Natural killer cell (primary cell): ENCODE measurements at regions not wholly inside any gene's neighbourhood (a gene's known extent, or its start where the extent isn't known, plus 50 kb on each side); places are given as distances from the start of the nearest gene placed in this dataset.

ENCODE experiments used
- ATAC-seq, 3 donors: fragments of 150-1000 bp in 2 of 3; fragments of 200-7000 bp in 1 of 3; cut with Tn5 transposase; 1 replicate in 1 of 3; 2 replicates in 2 of 3; pipeline ENCODE4 v1.10.0; 2021; ENCODE audit warnings: mild to moderate bottlenecking in 2 of 3, moderate library complexity in 2 of 3
- DNase-seq, 2 donors: peaks; one replicate each; pipeline versions ENCODE4 v3.0.0 to v3.0.0-alpha.2; 2013 to 2021; ENCODE audit warnings: mixed read lengths in 1 of 2
- H3K27ac ChIP-seq: one replicate; pipeline ENCODE4 v1.5.1; 2013; ENCODE audit warnings: mild to moderate bottlenecking, low read length
- H3K27me3 ChIP-seq: one replicate; pipeline ENCODE4 v1.6.1; 2013; ENCODE audit warnings: low read length; ENCODE audit not compliant: control insufficient read depth, insufficient read depth
- H3K36me3 ChIP-seq: one replicate; pipeline ENCODE4 v1.6.1; 2013; ENCODE audit warnings: low read length; ENCODE audit not compliant: control insufficient read depth, insufficient read depth
- H3K4me1 ChIP-seq: one replicate; pipeline ENCODE4 v1.6.1; 2013; ENCODE audit warnings: low read length; ENCODE audit not compliant: control insufficient read depth, insufficient read depth
- H3K4me3 ChIP-seq: one replicate; pipeline ENCODE4 v1.5.1; 2013; ENCODE audit warnings: low read length
- H3K9me3 ChIP-seq: one replicate; pipeline ENCODE4 v1.6.1; 2013; ENCODE audit warnings: low read length; ENCODE audit not compliant: control insufficient read depth, insufficient read depth
- H3K27ac Mint-ChIP-seq, 2 donors: one replicate each; pipeline ENCODE4 v1.8.0; 2022; ENCODE audit warnings: mild to moderate bottlenecking in 2 of 2, mixed read lengths in 2 of 2, moderate library complexity in 1 of 2
- H3K27me3 Mint-ChIP-seq, 2 donors: one replicate each; pipeline ENCODE4 v1.8.0; 2022; ENCODE audit warnings: low read depth in 2 of 2, mixed read lengths in 2 of 2
- H3K36me3 Mint-ChIP-seq: one replicate; pipeline ENCODE4 v1.8.0; 2022; ENCODE audit warnings: mixed read lengths
- H3K4me1 Mint-ChIP-seq, 2 donors: one replicate each; pipeline ENCODE4 v1.8.0; 2022; ENCODE audit warnings: mixed read lengths in 2 of 2
- H3K4me3 Mint-ChIP-seq: one replicate; pipeline ENCODE4 v1.8.0; 2022; ENCODE audit warnings: mild to moderate bottlenecking, moderate library complexity, mixed read lengths
- H3K9me3 Mint-ChIP-seq, 2 donors: one replicate each; pipeline ENCODE4 v1.8.0; 2022; ENCODE audit warnings: mixed read lengths in 2 of 2
- CTCF ChIP-seq: fragments of 200-600 bp; IDR thresholded peaks from one replicate; pipeline ENCODE4 v1.8.0; 2022; ENCODE audit warnings: antibody characterized with exemption
- WGBS: methylation state at CpG from one replicate; pipeline ENCODE4 v1.1.7; 2013; ENCODE audit warnings: missing lambda C conversion rate; ENCODE audit not compliant: insufficient coverage; 5-methylcytosine and 5-hydroxymethylcytosine counted together
- intact Hi-C: fragments of 100-400 bp; cut with micrococcal nuclease; formaldehyde crosslinking; loops from one replicate; pipeline ENCODE4 v1.14.2; 2022

GRCh38 chr6:106825156-106825555, 149.4 kb downstream of the CD24 start:
- no peak for TF ChIP-seq CTCF
- no peak for ATAC-seq
- 100% methylated on average over 2 of the region's 2 CpGs for WGBS
- H3K4me3 Mint-ChIP-seq = no peak overlapping the region
- no peak overlapping the region for H3K27ac Mint-ChIP-seq
- H3K27me3 Mint-ChIP-seq = peaks cover 0 to 11% of the 10 kb centered on the region in 2 donors
- H3K9me3 Mint-ChIP-seq = peaks cover 0 to 2% of the 10 kb centered on the region in 2 donors
- no peak for DNase-seq
- Histone ChIP-seq H3K4me1 (no peaks in the 10 kb centered on the region), H3K4me3 (no peak overlapping the region), H3K27ac (no peak overlapping the region), H3K36me3 (no peaks in the 10 kb centered on the region), H3K27me3 (no peaks in the 10 kb centered on the region), H3K9me3 (no peaks in the 10 kb centered on the region)
- intact Hi-C loops = no loop called here
- no peaks in the 10 kb centered on the region for H3K4me1 Mint-ChIP-seq
- no peaks in the 10 kb centered on the region for H3K36me3 Mint-ChIP-seq

DNA sequence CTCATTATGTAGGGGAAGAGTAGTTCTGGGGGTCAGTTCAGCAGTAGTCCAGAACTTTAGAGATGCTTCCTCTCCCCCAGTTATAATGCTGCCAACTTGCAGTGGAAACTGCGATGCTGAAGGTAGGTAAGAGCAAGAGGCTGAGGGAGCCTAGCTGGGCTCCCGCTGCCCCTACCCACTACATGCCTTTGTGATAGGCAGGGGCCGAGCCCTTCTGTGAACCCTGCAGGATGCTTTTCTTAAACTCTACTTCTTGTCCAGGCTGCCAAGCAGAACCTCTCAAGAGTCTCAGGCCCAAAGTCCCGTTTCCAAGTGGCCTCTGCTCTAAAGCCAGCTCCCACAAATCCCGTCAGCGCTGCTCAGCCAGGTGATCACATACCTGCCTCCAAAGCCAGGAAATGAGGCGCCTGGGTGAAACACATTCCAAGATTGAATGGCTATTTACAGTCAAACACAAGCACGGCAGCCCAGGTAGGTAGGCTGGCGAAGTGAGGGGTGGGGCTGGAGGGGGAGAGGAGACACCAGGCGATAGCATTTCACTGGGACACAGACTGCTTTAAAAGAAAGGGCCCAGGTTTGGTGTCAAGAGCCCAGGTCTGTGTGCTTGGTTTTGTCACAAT, 150.7 kb downstream of the CD24 start:
- Histone ChIP-seq H3K36me3 (no peaks in the 10 kb centered on the region), H3K27ac (no peak overlapping the region), H3K27me3 (no peaks in the 10 kb centered on the region), H3K9me3 (no peaks in the 10 kb centered on the region), H3K4me1 (no peaks in the 10 kb centered on the region), H3K4me3 (no peak overlapping the region)
- 88% methylated on average over 10 of the region's 10 CpGs for WGBS
- no peaks in the 10 kb centered on the region for H3K4me1 Mint-ChIP-seq
- no peak overlapping the region for H3K4me3 Mint-ChIP-seq
- H3K27me3 Mint-ChIP-seq = peaks cover 0 to 11% of the 10 kb centered on the region in 2 donors
- peaks cover 0 to 2% of the 10 kb centered on the region in 2 donors for H3K9me3 Mint-ChIP-seq
- no peak for TF ChIP-seq CTCF
- no peak overlapping the region for H3K27ac Mint-ChIP-seq
- DNase-seq = no peak
- no peak for ATAC-seq
- intact Hi-C loops = no loop called here
- no peaks in the 10 kb centered on the region for H3K36me3 Mint-ChIP-seq

- Histone ChIP-seq H3K9me3 (no peaks in the 10 kb centered on the region), H3K27ac (no peak overlapping the region), H3K27me3 (no peaks in the 10 kb centered on the region), H3K4me1 (no peaks in the 10 kb centered on the region), H3K36me3 (no peaks in the 10 kb centered on the region), H3K4me3 (no peak overlapping the region)
- DNase-seq (no peak), ATAC-seq (no peak)
- 81% methylated on average over 5 of the region's 5 CpGs for WGBS
- no peak overlapping the region for H3K4me3 Mint-ChIP-seq
- TF ChIP-seq CTCF = no peak
- H3K9me3 Mint-ChIP-seq = peaks cover 0 to 2% of the 10 kb centered on the region in 2 donors
- H3K27me3 Mint-ChIP-seq = peaks cover 0 to 11% of the 10 kb centered on the region in 2 donors
- no peaks in the 10 kb centered on the region for H3K4me1 Mint-ChIP-seq
- no peaks in the 10 kb centered on the region for H3K36me3 Mint-ChIP-seq
- intact Hi-C loops = no loop called here
- no peak overlapping the region for H3K27ac Mint-ChIP-seq
These were observed 151.5 kb downstream of the CD24 start for GRCh38 chr6:106823058-106823457.

DNA sequence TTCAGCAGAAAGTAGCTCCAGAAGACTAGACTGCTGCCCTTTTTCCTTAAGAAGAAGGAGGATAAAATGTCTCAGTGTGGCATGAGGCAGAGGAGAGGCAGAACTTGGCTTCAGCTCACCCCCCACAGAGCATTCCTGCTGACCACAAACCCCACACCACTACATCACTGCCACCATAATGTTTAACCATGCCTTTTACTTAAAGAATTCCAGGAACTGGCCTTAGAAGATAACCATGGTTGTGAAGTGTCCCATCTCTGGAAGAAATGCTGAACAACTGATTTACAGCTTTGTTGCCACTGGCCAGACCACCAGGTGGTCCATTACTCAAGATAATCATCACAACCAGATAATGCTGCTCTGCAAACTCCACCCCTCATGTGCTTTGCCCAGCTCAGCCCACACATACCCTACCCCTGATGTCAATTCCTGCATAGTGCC, 154.1 kb downstream of the CD24 start:
- Mint-ChIP-seq H3K9me3 (no peaks in the 10 kb centered on the region), H3K4me3 (no peak overlapping the region), H3K4me1 (no peaks in the 10 kb centered on the region), H3K27me3 (peaks cover 0 to 11% of the 10 kb centered on the region in 2 donors), H3K27ac (no peak overlapping the region), H3K36me3 (no peaks in the 10 kb centered on the region)
- intact Hi-C loops = no loop called here
- H3K4me1 ChIP-seq = no peaks in the 10 kb centered on the region
- H3K36me3 ChIP-seq = no peaks in the 10 kb centered on the region
- ATAC-seq = no peak
- TF ChIP-seq CTCF = no peak
- no peaks in the 10 kb centered on the region for H3K27me3 ChIP-seq
- H3K4me3 ChIP-seq = no peak overlapping the region
- no peak overlapping the region for H3K27ac ChIP-seq
- H3K9me3 ChIP-seq = no peaks in the 10 kb centered on the region
- DNase-seq = no peak
